HEK293 (cell line): ENCODE measurements at regions not wholly inside any gene's neighbourhood (a gene's known extent, or its start where the extent isn't known, plus 50 kb on each side); places are given as distances from the start of the nearest gene placed in this dataset.

ENCODE experiments used
- CTCF ChIA-PET: fragments of 350-600 bp; formaldehyde crosslinking; extraction: SDS; loops from one replicate; lab custom pipeline; 2021; ENCODE audit warnings: antibody characterized with exemption; lab: Yijun Ruan, JAX
- POLR2A ChIA-PET: fragments of 300-600 bp; formaldehyde crosslinking; extraction: SDS; loops from one replicate; lab custom pipeline; 2020; ENCODE audit warnings: antibody characterized with exemption, inconsistent platforms; lab: Yijun Ruan, JAX
- H3K27ac ChIP-seq: fragments of 200-500 bp; sonication (Bioruptor generic); 2 replicates; pipeline ENCODE4 v1.5.1; 2014; ENCODE audit warnings: low read depth, low read length, control low read depth, inconsistent platforms; ENCODE audit errors: extremely low read depth
- H3K36me3 ChIP-seq, 2 experiments: fragments of 200-500 bp in 1 of 2; sonication (Bioruptor generic) in 1 of 2; 1 replicate in 1 of 2; 2 replicates in 1 of 2; pipeline ENCODE4 v1.5.1; 2014 to 2017; ENCODE audit warnings: inconsistent platforms in 2 of 2, low read length in 2 of 2; ENCODE audit not compliant: control insufficient read depth in 2 of 2, insufficient read depth in 1 of 2
- H3K4me1 ChIP-seq: fragments of 200-500 bp; sonication (Bioruptor generic); 2 replicates; pipeline ENCODE4 v1.5.1; 2014; ENCODE audit warnings: mild to moderate bottlenecking, low read length, inconsistent platforms; ENCODE audit not compliant: control insufficient read depth, insufficient read depth
- H3K4me3 ChIP-seq: 2 replicates; pipeline ENCODE4 v1.5.1; 2011; ENCODE audit warnings: low read depth, mild to moderate bottlenecking, control low read depth, low read length, moderate library complexity
- H3K9me3 ChIP-seq: fragments of 200-500 bp; sonication (Bioruptor generic); 2 replicates; pipeline ENCODE4 v1.5.1; 2014; ENCODE audit warnings: low read depth, low read length, inconsistent platforms; ENCODE audit not compliant: control insufficient read depth, insufficient read depth
- BCL11A ChIP-seq: fragments of 450-650 bp; formaldehyde crosslinking; IDR thresholded peaks from 2 replicates; pipeline ENCODE4 v1.5.1; 2016; ENCODE audit warnings: low read depth, missing biosample characterization, missing genetic modification characterization
- EGR2 ChIP-seq: fragments of 450-650 bp; formaldehyde crosslinking; IDR thresholded peaks from 2 replicates; pipeline ENCODE4 v1.5.1; 2016; ENCODE audit warnings: low read depth, missing biosample characterization, missing genetic modification characterization
- ELK4 ChIP-seq: IDR thresholded peaks from 2 replicates; pipeline ENCODE4 v1.6.1; 2011; ENCODE audit warnings: mild to moderate bottlenecking, low read depth, low read length, borderline replicate concordance
- HIC1 ChIP-seq: fragments of 450-650 bp; formaldehyde crosslinking; IDR thresholded peaks from 2 replicates; pipeline ENCODE4 v1.5.1; 2016; ENCODE audit warnings: missing biosample characterization, missing genetic modification characterization
- KLF16 ChIP-seq: fragments of 450-650 bp; formaldehyde crosslinking; IDR thresholded peaks from 2 replicates; pipeline ENCODE4 v1.5.1; 2017; ENCODE audit warnings: missing biosample characterization, missing genetic modification characterization
- ZBTB1 ChIP-seq: fragments of 450-650 bp; formaldehyde crosslinking; IDR thresholded peaks from 2 replicates; pipeline ENCODE4 v1.5.1; 2016; ENCODE audit warnings: missing biosample characterization, missing genetic modification characterization
- ZBTB21 ChIP-seq: fragments of 450-650 bp; formaldehyde crosslinking; IDR thresholded peaks from 2 replicates; pipeline ENCODE4 v1.5.1; 2017; ENCODE audit warnings: missing biosample characterization, missing genetic modification characterization
- ZBTB8A ChIP-seq: fragments of 450-650 bp; formaldehyde crosslinking; IDR thresholded peaks from 2 replicates; pipeline ENCODE4 v1.5.1; 2016; ENCODE audit warnings: missing biosample characterization, missing genetic modification characterization
- ZFHX2 ChIP-seq: fragments of 450-650 bp; formaldehyde crosslinking; conservative IDR thresholded peaks from 2 replicates; pipeline ENCODE4 v1.5.1; 2016; ENCODE audit warnings: missing biosample characterization, missing genetic modification characterization
- ZNF140 ChIP-seq: fragments of 450-650 bp; formaldehyde crosslinking; IDR thresholded peaks from 2 replicates; pipeline ENCODE4 v1.5.1; 2016; ENCODE audit warnings: missing biosample characterization, missing genetic modification characterization
- ZNF175 ChIP-seq: fragments of 450-650 bp; formaldehyde crosslinking; IDR thresholded peaks from 2 replicates; pipeline ENCODE4 v1.5.1; 2016; ENCODE audit warnings: missing biosample characterization, missing genetic modification characterization
- ZNF2 ChIP-seq: fragments of 450-650 bp; formaldehyde crosslinking; IDR thresholded peaks from 2 replicates; pipeline ENCODE4 v1.5.1; 2016; ENCODE audit warnings: missing biosample characterization, missing genetic modification characterization
- ZNF211 ChIP-seq: fragments of 450-650 bp; formaldehyde crosslinking; IDR thresholded peaks from 2 replicates; pipeline ENCODE4 v1.5.1; 2016; ENCODE audit warnings: low read depth, missing biosample characterization, missing genetic modification characterization
- ZNF311 ChIP-seq: fragments of 450-650 bp; formaldehyde crosslinking; IDR thresholded peaks from 2 replicates; pipeline ENCODE4 v1.5.1; 2017; ENCODE audit warnings: missing biosample characterization, missing genetic modification characterization, borderline replicate concordance
- ZNF391 ChIP-seq: fragments of 450-650 bp; formaldehyde crosslinking; IDR thresholded peaks from 2 replicates; pipeline ENCODE4 v1.5.1; 2016; ENCODE audit warnings: low read depth, missing biosample characterization, missing genetic modification characterization, borderline replicate concordance
- ZNF433 ChIP-seq: fragments of 450-650 bp; formaldehyde crosslinking; IDR thresholded peaks from 2 replicates; pipeline ENCODE4 v1.5.1; 2016; ENCODE audit warnings: missing biosample characterization, missing genetic modification characterization, low read depth
- ZNF48 ChIP-seq: fragments of 450-650 bp; formaldehyde crosslinking; IDR thresholded peaks from 2 replicates; pipeline ENCODE4 v1.5.1; 2016; ENCODE audit warnings: missing biosample characterization, missing genetic modification characterization
- ZNF544 ChIP-seq: fragments of 450-650 bp; formaldehyde crosslinking; IDR thresholded peaks from 2 replicates; pipeline ENCODE4 v1.5.0; 2017; ENCODE audit warnings: missing biosample characterization, missing genetic modification characterization
- ZNF560 ChIP-seq: fragments of 450-650 bp; formaldehyde crosslinking; IDR thresholded peaks from 2 replicates; pipeline ENCODE4 v1.5.1; 2017; ENCODE audit warnings: missing biosample characterization, missing genetic modification characterization, borderline replicate concordance
- ZNF596 ChIP-seq: fragments of 450-650 bp; IDR thresholded peaks from 2 replicates; pipeline ENCODE4 v1.5.0; 2018; ENCODE audit warnings: missing biosample characterization, mild to moderate bottlenecking, missing genetic modification characterization, moderate library complexity
- ZNF623 ChIP-seq: fragments of 450-650 bp; formaldehyde crosslinking; IDR thresholded peaks from 2 replicates; pipeline ENCODE4 v1.5.1; 2016; ENCODE audit warnings: missing biosample characterization, missing genetic modification characterization
- ZNF837 ChIP-seq: fragments of 450-650 bp; formaldehyde crosslinking; IDR thresholded peaks from 2 replicates; pipeline ENCODE4 v1.5.1; 2016; ENCODE audit warnings: missing biosample characterization, missing genetic modification characterization
- TF ChIP-seq, protein P1 (sequence below): fragments of 450-650 bp; formaldehyde crosslinking; IDR thresholded peaks from 2 replicates; pipeline ENCODE4 v1.5.1; 2016; ENCODE audit warnings: missing biosample characterization, missing genetic modification characterization
- TF ChIP-seq, protein P2 (sequence below): fragments of 450-650 bp; formaldehyde crosslinking; optimal IDR thresholded peaks from 2 replicates; pipeline ENCODE3; 2016; ENCODE audit warnings: missing biosample characterization, mild to moderate bottlenecking, missing genetic modification characterization

DNA sequence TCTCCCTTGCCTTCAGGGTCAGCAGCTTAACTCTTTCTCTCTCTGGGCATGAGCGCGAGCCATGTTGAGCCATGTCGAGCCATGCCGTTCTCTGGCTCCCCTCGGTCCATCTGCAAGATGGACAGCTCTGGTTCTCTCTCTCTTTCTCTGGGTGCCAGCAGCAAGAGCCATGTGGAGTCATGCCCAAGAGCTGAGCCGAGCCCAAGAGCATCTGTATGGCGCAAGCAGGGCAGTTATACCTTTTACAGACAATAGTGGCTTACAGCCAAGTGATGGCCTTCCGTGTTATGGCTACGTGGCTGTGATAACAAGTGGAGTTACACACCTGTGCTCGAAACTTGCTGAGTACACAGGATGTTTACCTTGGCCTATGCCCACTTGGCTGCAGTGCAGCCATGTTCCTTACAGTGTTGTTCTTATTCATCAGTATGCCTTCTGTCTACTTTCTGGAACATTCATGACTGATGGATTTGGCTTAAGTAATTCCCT is 327.7 kb downstream of the GLRX3 start (continued):
- TF ChIP-seq ZNF837 (no peak), ZNF175 (tag by site-specific recombination) (no peak), ZNF48 (tag by site-specific recombination) (no peak), ELK4 (no peak), EGR2 (tag by site-specific recombination) (no peak), ZNF2 (tag by site-specific recombination) (no peak), ZNF560 (tag by site-specific recombination) (no peak)
- TF ChIP-seq, all 188 proteins: peak for 0

- Histone ChIP-seq H3K9me3 (no peaks in the 10 kb centered on the region), H3K4me3 (no peak overlapping the region), H3K4me1 (no peaks in the 10 kb centered on the region), H3K27ac (no peak overlapping the region), H3K36me3 (no peaks in the 10 kb centered on the region)
- POLR2A ChIA-PET = no interaction called here
- CTCF ChIA-PET = no interaction called here
- TF ChIP-seq KLF16 (tag by site-specific recombination) (no peak), ZNF433 (tag by site-specific recombination) (no peak), ZNF211 (no peak), ZNF140 (tag by site-specific recombination) (no peak), ZNF596 (tag by site-specific recombination) (no peak), ZNF391 (no peak), ZNF311 (tag by site-specific recombination) (no peak), ZBTB21 (tag by site-specific recombination) (no peak), ZNF544 (no peak), ZNF623 (no peak), ZBTB8A (tag by site-specific recombination) (no peak), HIC1 (tag by site-specific recombination) (no peak), BCL11A (tag by site-specific recombination) (no peak), ZNF837 (no peak), ZFHX2 (tag by site-specific recombination) (no peak), ZBTB1 (tag by site-specific recombination) (no peak)
- TF ChIP-seq, protein P1, sequence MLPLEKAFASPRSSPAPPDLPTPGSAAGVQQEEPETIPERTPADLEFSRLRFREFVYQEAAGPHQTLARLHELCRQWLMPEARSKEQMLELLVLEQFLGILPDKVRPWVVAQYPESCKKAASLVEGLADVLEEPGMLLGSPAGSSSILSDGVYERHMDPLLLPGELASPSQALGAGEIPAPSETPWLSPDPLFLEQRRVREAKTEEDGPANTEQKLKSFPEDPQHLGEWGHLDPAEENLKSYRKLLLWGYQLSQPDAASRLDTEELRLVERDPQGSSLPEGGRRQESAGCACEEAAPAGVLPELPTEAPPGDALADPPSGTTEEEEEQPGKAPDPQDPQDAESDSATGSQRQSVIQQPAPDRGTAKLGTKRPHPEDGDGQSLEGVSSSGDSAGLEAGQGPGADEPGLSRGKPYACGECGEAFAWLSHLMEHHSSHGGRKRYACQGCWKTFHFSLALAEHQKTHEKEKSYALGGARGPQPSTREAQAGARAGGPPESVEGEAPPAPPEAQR (tag by site-specific recombination) = no peak
- TF ChIP-seq, protein P2, sequence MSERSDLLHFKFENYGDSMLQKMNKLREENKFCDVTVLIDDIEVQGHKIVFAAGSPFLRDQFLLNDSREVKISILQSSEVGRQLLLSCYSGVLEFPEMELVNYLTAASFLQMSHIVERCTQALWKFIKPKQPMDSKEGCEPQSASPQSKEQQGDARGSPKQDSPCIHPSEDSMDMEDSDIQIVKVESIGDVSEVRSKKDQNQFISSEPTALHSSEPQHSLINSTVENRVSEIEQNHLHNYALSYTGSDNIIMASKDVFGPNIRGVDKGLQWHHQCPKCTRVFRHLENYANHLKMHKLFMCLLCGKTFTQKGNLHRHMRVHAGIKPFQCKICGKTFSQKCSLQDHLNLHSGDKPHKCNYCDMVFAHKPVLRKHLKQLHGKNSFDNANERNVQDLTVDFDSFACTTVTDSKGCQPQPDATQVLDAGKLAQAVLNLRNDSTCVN = no peak
- TF ChIP-seq, all 188 proteins: peak for 0
Observed at GRCh38 chr10:130464426-130464825, 328.2 kb downstream of the GLRX3 start.
